ENCODE measurements at regions not wholly inside any gene's neighbourhood (a gene's known extent, or its start where the extent isn't known, plus 50 kb on each side); places are given as distances from the start of the nearest gene placed in this dataset.

- H3K4me1 ChIP-seq (ENCODE audit: control insufficient read depth, insufficient read depth, low read length), result no peaks in the 10 kb centered on the region
- 67% methylated on average over 1 of the region's 5 CpGs for WGBS (ENCODE audit: insufficient coverage, low lambda C conversion rate)
- no peaks in the 10 kb centered on the region for H3K27me3 ChIP-seq (ENCODE audit: control insufficient read depth, insufficient read depth, low read length)
- no peaks in the 10 kb centered on the region for H3K36me3 ChIP-seq (ENCODE audit: control insufficient read depth, insufficient read depth, low read length)
- no peaks in the 10 kb centered on the region for H3K9me3 ChIP-seq (ENCODE audit: control insufficient read depth, low read depth, low read length)
- H3K4me3 ChIP-seq (ENCODE audit: low read length), result no peak overlapping the region
- no peak for DNase-seq
- no peak overlapping the region for H3K27ac ChIP-seq (ENCODE audit: low read length)
Measured at GRCh38 chr15:97748576-97748975, 211.9 kb upstream of the ARRDC4 start.

GRCh38 chr15:97750060-97750459 lies 210.4 kb upstream of the ARRDC4 start:
- Histone ChIP-seq H3K4me3 (ENCODE audit: low read length) (no peak overlapping the region), H3K9me3 (ENCODE audit: control insufficient read depth, low read depth, low read length) (no peaks in the 10 kb centered on the region), H3K36me3 (ENCODE audit: control insufficient read depth, insufficient read depth, low read length) (no peaks in the 10 kb centered on the region), H3K4me1 (ENCODE audit: control insufficient read depth, insufficient read depth, low read length) (no peaks in the 10 kb centered on the region), H3K27me3 (ENCODE audit: control insufficient read depth, insufficient read depth, low read length) (no peaks in the 10 kb centered on the region), H3K27ac (ENCODE audit: low read length) (no peak overlapping the region)
- no CpG with 5 or more reads among the region's 7 CpGs for WGBS (ENCODE audit: insufficient coverage, low lambda C conversion rate)
- no peak for DNase-seq

GRCh38 chr15:97755726-97756125 lies 204.8 kb upstream of the ARRDC4 start:
- no CpG with 5 or more reads among the region's 1 CpG for WGBS (ENCODE audit: insufficient coverage, low lambda C conversion rate)
- H3K36me3 ChIP-seq (ENCODE audit: control insufficient read depth, insufficient read depth, low read length), result no peaks in the 10 kb centered on the region
- H3K4me1 ChIP-seq (ENCODE audit: control insufficient read depth, insufficient read depth, low read length), result no peaks in the 10 kb centered on the region

GRCh38 chr15:97759363-97759762 lies 201.1 kb upstream of the ARRDC4 start:
- 100% methylated on average over 1 of the region's 3 CpGs for WGBS (ENCODE audit: insufficient coverage, low lambda C conversion rate)
- DNase-seq, result no peak
- Histone ChIP-seq H3K9me3 (ENCODE audit: control insufficient read depth, low read depth, low read length) (no peaks in the 10 kb centered on the region), H3K4me1 (ENCODE audit: control insufficient read depth, insufficient read depth, low read length) (no peaks in the 10 kb centered on the region), H3K27me3 (ENCODE audit: control insufficient read depth, insufficient read depth, low read length) (peaks cover 2% of the 10 kb centered on the region), H3K4me3 (ENCODE audit: low read length) (no peak overlapping the region), H3K27ac (ENCODE audit: low read length) (no peak overlapping the region), H3K36me3 (ENCODE audit: control insufficient read depth, insufficient read depth, low read length) (no peaks in the 10 kb centered on the region)

More at GRCh38 chr15:97755726-97756125, 204.8 kb upstream of the ARRDC4 start:
- Histone ChIP-seq H3K27ac (ENCODE audit: low read length) (no peak overlapping the region), H3K9me3 (ENCODE audit: control insufficient read depth, low read depth, low read length) (no peaks in the 10 kb centered on the region), H3K4me3 (ENCODE audit: low read length) (no peak overlapping the region), H3K27me3 (ENCODE audit: control insufficient read depth, insufficient read depth, low read length) (peaks cover 2% of the 10 kb centered on the region)
- no peak for DNase-seq

GRCh38 chr15:97761110-97761509 lies 199.4 kb upstream of the ARRDC4 start:
- no peak for DNase-seq
- H3K4me1 ChIP-seq (ENCODE audit: control insufficient read depth, insufficient read depth, low read length), result no peaks in the 10 kb centered on the region
- H3K4me3 ChIP-seq (ENCODE audit: low read length), result no peak overlapping the region
- H3K9me3 ChIP-seq (ENCODE audit: control insufficient read depth, low read depth, low read length), result no peaks in the 10 kb centered on the region
- no CpG with 5 or more reads among the region's 5 CpGs for WGBS (ENCODE audit: insufficient coverage, low lambda C conversion rate)
- H3K27ac ChIP-seq (ENCODE audit: low read length), result no peak overlapping the region
- no peaks in the 10 kb centered on the region for H3K36me3 ChIP-seq (ENCODE audit: control insufficient read depth, insufficient read depth, low read length)
- peaks cover 2% of the 10 kb centered on the region for H3K27me3 ChIP-seq (ENCODE audit: control insufficient read depth, insufficient read depth, low read length)

- no peaks in the 10 kb centered on the region for H3K36me3 ChIP-seq (ENCODE audit: control insufficient read depth, insufficient read depth, low read length)
- no peaks in the 10 kb centered on the region for H3K9me3 ChIP-seq (ENCODE audit: control insufficient read depth, low read depth, low read length)
- H3K4me1 ChIP-seq (ENCODE audit: control insufficient read depth, insufficient read depth, low read length), result no peaks in the 10 kb centered on the region
- WGBS (ENCODE audit: insufficient coverage, low lambda C conversion rate), result 78% methylated on average over 4 of the region's 4 CpGs
- no peak overlapping the region for H3K4me3 ChIP-seq (ENCODE audit: low read length)
- no peaks in the 10 kb centered on the region for H3K27me3 ChIP-seq (ENCODE audit: control insufficient read depth, insufficient read depth, low read length)
- DNase-seq, result no peak
- H3K27ac ChIP-seq (ENCODE audit: low read length), result no peak overlapping the region
Measured at GRCh38 chr15:97783240-97783639, 177.3 kb upstream of the ARRDC4 start.

- WGBS (ENCODE audit: insufficient coverage, low lambda C conversion rate), result no CpG with 5 or more reads among the region's 1 CpG
- no peak overlapping the region for H3K27ac ChIP-seq (ENCODE audit: low read length)
Measured at GRCh38 chr15:97786741-97787140, 173.8 kb upstream of the ARRDC4 start.

GRCh38 chr15:97790180-97790579 lies 170.3 kb upstream of the ARRDC4 start:
- H3K36me3 ChIP-seq (ENCODE audit: control insufficient read depth, insufficient read depth, low read length), result no peaks in the 10 kb centered on the region
- H3K9me3 ChIP-seq (ENCODE audit: control insufficient read depth, low read depth, low read length), result no peaks in the 10 kb centered on the region
- no peak overlapping the region for H3K27ac ChIP-seq (ENCODE audit: low read length)

More at GRCh38 chr15:97786741-97787140, 173.8 kb upstream of the ARRDC4 start:
- no peaks in the 10 kb centered on the region for H3K9me3 ChIP-seq (ENCODE audit: control insufficient read depth, low read depth, low read length)
- DNase-seq, result no peak
- no peaks in the 10 kb centered on the region for H3K36me3 ChIP-seq (ENCODE audit: control insufficient read depth, insufficient read depth, low read length)
- H3K4me1 ChIP-seq (ENCODE audit: control insufficient read depth, insufficient read depth, low read length), result no peaks in the 10 kb centered on the region
- H3K4me3 ChIP-seq (ENCODE audit: low read length), result no peak overlapping the region
- H3K27me3 ChIP-seq (ENCODE audit: control insufficient read depth, insufficient read depth, low read length), result no peaks in the 10 kb centered on the region

GRCh38 chr15:97791824-97792792 lies 168.4 kb upstream of the ARRDC4 start:
- Histone ChIP-seq H3K4me1 (ENCODE audit: control insufficient read depth, insufficient read depth, low read length) (no peaks in the 10 kb centered on the region), H3K27ac (ENCODE audit: low read length) (no peak overlapping the region), H3K36me3 (ENCODE audit: control insufficient read depth, insufficient read depth, low read length) (no peaks in the 10 kb centered on the region), H3K4me3 (ENCODE audit: low read length) (no peak overlapping the region), H3K9me3 (ENCODE audit: control insufficient read depth, low read depth, low read length) (no peaks in the 10 kb centered on the region), H3K27me3 (ENCODE audit: control insufficient read depth, insufficient read depth, low read length) (no peaks in the 10 kb centered on the region)
- no peak for DNase-seq
- 77% methylated on average over 5 of the region's 17 CpGs for WGBS (ENCODE audit: insufficient coverage, low lambda C conversion rate)

More at GRCh38 chr15:97790180-97790579, 170.3 kb upstream of the ARRDC4 start:
- Histone ChIP-seq H3K4me1 (ENCODE audit: control insufficient read depth, insufficient read depth, low read length) (no peaks in the 10 kb centered on the region), H3K4me3 (ENCODE audit: low read length) (no peak overlapping the region), H3K27me3 (ENCODE audit: control insufficient read depth, insufficient read depth, low read length) (no peaks in the 10 kb centered on the region)
- no peak for DNase-seq

GRCh38 chr15:97804950-97805349 lies 155.6 kb upstream of the ARRDC4 start:
- Histone ChIP-seq H3K27ac (ENCODE audit: low read length) (no peak overlapping the region), H3K4me3 (ENCODE audit: low read length) (no peak overlapping the region), H3K27me3 (ENCODE audit: control insufficient read depth, insufficient read depth, low read length) (no peaks in the 10 kb centered on the region), H3K9me3 (ENCODE audit: control insufficient read depth, low read depth, low read length) (no peaks in the 10 kb centered on the region), H3K36me3 (ENCODE audit: control insufficient read depth, insufficient read depth, low read length) (no peaks in the 10 kb centered on the region), H3K4me1 (ENCODE audit: control insufficient read depth, insufficient read depth, low read length) (no peaks in the 10 kb centered on the region)
- no CpG with 5 or more reads among the region's 3 CpGs for WGBS (ENCODE audit: insufficient coverage, low lambda C conversion rate)
- DNase-seq, result no peak

- H3K27me3 ChIP-seq (ENCODE audit: control insufficient read depth, insufficient read depth, low read length), result no peaks in the 10 kb centered on the region
- no peaks in the 10 kb centered on the region for H3K36me3 ChIP-seq (ENCODE audit: control insufficient read depth, insufficient read depth, low read length)
- H3K27ac ChIP-seq (ENCODE audit: low read length), result no peak overlapping the region
- no peaks in the 10 kb centered on the region for H3K4me1 ChIP-seq (ENCODE audit: control insufficient read depth, insufficient read depth, low read length)
- DNase-seq, result no peak
- no peaks in the 10 kb centered on the region for H3K9me3 ChIP-seq (ENCODE audit: control insufficient read depth, low read depth, low read length)
- no peak overlapping the region for H3K4me3 ChIP-seq (ENCODE audit: low read length)
- 100% methylated on average over 1 of the region's 6 CpGs for WGBS (ENCODE audit: insufficient coverage, low lambda C conversion rate)
Measured at GRCh38 chr15:97806766-97807165, 153.7 kb upstream of the ARRDC4 start.

Measured in large intestine (tissue), 3 donors.